MCF 10A (cell line): ENCODE measurements at regions not wholly inside any gene's neighbourhood (a gene's known extent, or its start where the extent isn't known, plus 50 kb on each side); places are given as distances from the start of the nearest gene placed in this dataset.
"Not testable (repeated sequence)": the region's sequence is repeated elsewhere in the genome, so short reads cannot be mapped to it uniquely, and the experiment has no call there.

Source experiments
- BruUV-seq: library from RNA; stranded (reverse); fragments of 400-500 nt; replicated peaks from 2 replicates; lab custom pipeline; 2021; lab: Mats Ljungman, UMichigan
- CTCF ChIA-PET: fragments of 300-600 bp; sonication (Branson Sonifier 250); formaldehyde crosslinking; extraction: SDS; loops from one replicate; lab custom pipeline; 2021; ENCODE audit warnings: antibody characterized with exemption, inconsistent platforms; lab: Yijun Ruan, JAX
- POLR2A ChIA-PET: fragments of 300-600, 350-650 bp; sonication (Branson Sonifier 250); formaldehyde crosslinking; extraction: SDS; loops from one replicate; lab custom pipeline; 2020; ENCODE audit warnings: antibody characterized with exemption, inconsistent platforms; lab: Yijun Ruan, JAX
- DNase-seq: peaks from one replicate; pipeline ENCODE4 v3.0.0-alpha.2; 2018; ENCODE audit not compliant: unreplicated experiment
- H3K27ac Mint-ChIP-seq: one replicate; pipeline ENCODE4 v1.8.0; 2022; ENCODE audit warnings: mild to moderate bottlenecking, low read depth, mixed read lengths; ENCODE audit not compliant: unreplicated experiment
- H3K27me3 Mint-ChIP-seq: one replicate; pipeline ENCODE4 v1.8.0; 2022; ENCODE audit warnings: mixed read lengths; ENCODE audit not compliant: insufficient read depth, unreplicated experiment
- H3K36me3 Mint-ChIP-seq: one replicate; pipeline ENCODE4 v1.8.0; 2022; ENCODE audit warnings: mild to moderate bottlenecking, moderate library complexity, mixed read lengths; ENCODE audit not compliant: insufficient read depth, unreplicated experiment
- H3K4me1 Mint-ChIP-seq: one replicate; pipeline ENCODE4 v1.8.0; 2022; ENCODE audit warnings: mixed read lengths; ENCODE audit not compliant: insufficient read depth, unreplicated experiment
- H3K4me3 Mint-ChIP-seq: one replicate; pipeline ENCODE4 v1.8.0; 2022; ENCODE audit warnings: mild to moderate bottlenecking, moderate library complexity, mixed read lengths; ENCODE audit not compliant: unreplicated experiment
- H3K9me3 Mint-ChIP-seq: one replicate; pipeline ENCODE4 v1.8.0; 2022; ENCODE audit warnings: mixed read lengths; ENCODE audit not compliant: unreplicated experiment
- intact Hi-C: fragments of 100-400 bp; cut with micrococcal nuclease; formaldehyde crosslinking; loops from 2 replicates; pipeline ENCODE4 v1.14.1; 2022

DNA sequence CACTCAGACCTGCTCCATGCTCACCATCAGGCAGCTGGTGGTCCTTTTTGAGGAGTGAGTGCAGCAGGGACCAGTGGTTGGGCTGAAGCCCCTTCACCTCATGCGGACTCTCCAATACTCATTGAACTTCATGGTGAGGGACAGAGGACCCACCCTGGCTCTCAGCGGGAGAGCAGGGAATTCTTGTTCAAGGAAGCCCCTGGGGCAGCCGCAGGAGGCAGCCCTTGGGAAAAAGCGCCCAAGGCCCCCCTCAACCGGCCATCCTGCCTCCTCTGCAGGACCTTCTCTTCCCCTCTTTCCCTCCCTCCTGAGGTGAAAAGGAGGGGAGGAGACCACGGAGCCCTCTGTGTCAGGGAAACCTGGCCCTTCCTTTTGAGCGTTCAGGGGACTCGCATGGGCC, 4510.9 kb upstream of the OR11H1 start:
- intact Hi-C loops, CTCF ChIA-PET, H3K9me3 Mint-ChIP-seq, H3K4me1 Mint-ChIP-seq, BruUV-seq, DNase-seq, H3K27ac Mint-ChIP-seq, POLR2A ChIA-PET, H3K4me3 Mint-ChIP-seq, H3K27me3 Mint-ChIP-seq, H3K36me3 Mint-ChIP-seq: not testable (repeated sequence)

DNA sequence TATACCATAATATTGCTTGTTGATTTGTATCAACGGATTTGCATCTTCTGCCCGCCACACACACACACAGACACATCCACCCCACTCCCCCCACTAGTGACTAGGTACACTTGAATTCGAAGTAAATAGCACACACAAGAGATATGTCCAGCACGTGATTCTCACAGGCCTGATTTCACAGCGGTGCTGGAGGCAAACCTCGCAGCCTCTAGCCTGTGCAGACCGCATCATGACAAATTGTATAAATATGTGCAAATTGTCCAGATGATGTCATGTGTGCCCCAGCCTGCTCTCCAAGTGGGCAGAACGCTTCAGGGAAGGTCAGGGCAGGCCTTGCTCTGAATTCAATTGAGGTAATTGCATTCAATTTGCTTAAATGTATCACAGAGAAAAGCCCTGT, 4507.5 kb upstream of the OR11H1 start:
- H3K36me3 Mint-ChIP-seq, intact Hi-C loops, DNase-seq, POLR2A ChIA-PET, BruUV-seq, CTCF ChIA-PET, H3K27me3 Mint-ChIP-seq, H3K4me3 Mint-ChIP-seq, H3K4me1 Mint-ChIP-seq, H3K27ac Mint-ChIP-seq: not testable (repeated sequence)
- peaks cover 25% of the 10 kb centered on the region for H3K9me3 Mint-ChIP-seq

DNA sequence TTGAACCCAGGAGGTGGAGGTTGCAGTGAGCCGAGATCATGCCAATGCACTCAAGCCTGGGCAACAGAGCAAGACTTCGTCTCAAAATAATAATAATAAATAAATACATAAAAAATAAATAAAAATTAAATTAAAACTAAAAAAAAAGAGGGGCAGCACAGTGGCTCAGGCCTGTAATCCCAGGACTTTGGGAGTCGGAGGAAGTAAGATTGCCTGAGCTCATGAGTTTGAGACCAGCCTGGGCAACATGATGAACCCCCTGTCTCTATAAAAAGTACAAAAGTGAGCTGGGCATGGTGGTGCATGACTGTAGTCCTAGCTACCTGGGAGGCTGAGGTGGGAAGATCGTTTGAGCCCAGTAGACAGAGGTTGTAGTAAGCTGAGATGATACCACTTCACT, 4501.5 kb upstream of the OR11H1 start:
- BruUV-seq, H3K36me3 Mint-ChIP-seq, H3K27ac Mint-ChIP-seq, H3K4me1 Mint-ChIP-seq, H3K4me3 Mint-ChIP-seq, H3K27me3 Mint-ChIP-seq, DNase-seq, POLR2A ChIA-PET, CTCF ChIA-PET, intact Hi-C loops: not testable (repeated sequence)
- peaks cover 52% of the 10 kb centered on the region for H3K9me3 Mint-ChIP-seq

DNA sequence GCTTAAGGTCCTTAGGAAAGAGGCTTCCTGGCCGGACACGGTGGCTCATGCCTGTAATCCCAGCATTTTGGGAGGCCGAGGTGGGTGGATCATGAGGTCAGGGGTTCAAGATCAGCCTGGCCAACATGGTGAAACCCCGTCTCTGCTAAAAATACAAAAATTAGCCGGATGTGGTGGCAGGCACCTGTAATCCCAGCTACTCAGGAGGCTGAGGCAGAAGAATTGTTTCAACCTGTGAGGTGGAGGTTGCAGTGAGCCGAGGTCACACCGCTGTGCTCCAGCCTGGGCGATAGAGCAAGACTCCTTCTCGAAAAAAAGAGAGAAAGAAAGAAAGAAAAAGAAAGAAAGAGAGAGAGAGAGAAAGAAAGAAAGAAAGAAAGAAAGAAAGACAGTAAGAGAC, 4500.9 kb upstream of the OR11H1 start:
- DNase-seq, intact Hi-C loops, H3K4me3 Mint-ChIP-seq, BruUV-seq, H3K27me3 Mint-ChIP-seq, H3K4me1 Mint-ChIP-seq, H3K27ac Mint-ChIP-seq, POLR2A ChIA-PET, H3K36me3 Mint-ChIP-seq, CTCF ChIA-PET: not testable (repeated sequence)
- H3K9me3 Mint-ChIP-seq = peaks cover 57% of the 10 kb centered on the region

- H3K36me3 Mint-ChIP-seq, DNase-seq, intact Hi-C loops, POLR2A ChIA-PET, BruUV-seq, H3K4me3 Mint-ChIP-seq, H3K27me3 Mint-ChIP-seq, CTCF ChIA-PET, H3K27ac Mint-ChIP-seq, H3K4me1 Mint-ChIP-seq: not testable (repeated sequence)
- peaks cover 56% of the 10 kb centered on the region for H3K9me3 Mint-ChIP-seq
Observed at GRCh38 chr22:11027532-11027931, 4500.5 kb upstream of the OR11H1 start.

GRCh38 chr22:11028180-11028579, 4499.8 kb upstream of the OR11H1 start:
- POLR2A ChIA-PET, H3K4me3 Mint-ChIP-seq, H3K4me1 Mint-ChIP-seq, H3K27me3 Mint-ChIP-seq, CTCF ChIA-PET, H3K36me3 Mint-ChIP-seq, DNase-seq, H3K27ac Mint-ChIP-seq, intact Hi-C loops, BruUV-seq: not testable (repeated sequence)
- peaks cover 50% of the 10 kb centered on the region for H3K9me3 Mint-ChIP-seq

DNA sequence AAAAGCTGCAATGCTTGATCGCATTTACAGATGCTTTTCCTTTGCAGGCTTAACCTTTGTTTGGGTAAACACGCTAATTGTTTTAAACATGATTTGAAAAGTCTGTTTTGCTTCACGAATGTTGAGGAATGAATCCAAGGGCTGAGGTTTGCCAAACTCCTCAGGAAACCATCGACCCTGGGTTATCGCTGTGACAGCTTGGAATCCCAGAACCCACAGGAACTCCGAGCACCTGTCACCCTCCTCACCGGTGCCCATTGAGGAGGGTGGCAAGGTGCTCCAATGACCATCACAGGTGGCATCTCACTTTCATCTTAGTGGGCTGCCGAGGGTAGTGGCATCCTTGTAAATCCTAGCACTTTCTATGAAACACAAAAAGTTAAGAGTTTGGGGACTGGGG, 4498.5 kb upstream of the OR11H1 start:
- H3K9me3 Mint-ChIP-seq = peaks cover 41% of the 10 kb centered on the region
- BruUV-seq, H3K27ac Mint-ChIP-seq, H3K36me3 Mint-ChIP-seq, intact Hi-C loops, POLR2A ChIA-PET, H3K4me1 Mint-ChIP-seq, DNase-seq, CTCF ChIA-PET, H3K27me3 Mint-ChIP-seq, H3K4me3 Mint-ChIP-seq: not testable (repeated sequence)

DNA sequence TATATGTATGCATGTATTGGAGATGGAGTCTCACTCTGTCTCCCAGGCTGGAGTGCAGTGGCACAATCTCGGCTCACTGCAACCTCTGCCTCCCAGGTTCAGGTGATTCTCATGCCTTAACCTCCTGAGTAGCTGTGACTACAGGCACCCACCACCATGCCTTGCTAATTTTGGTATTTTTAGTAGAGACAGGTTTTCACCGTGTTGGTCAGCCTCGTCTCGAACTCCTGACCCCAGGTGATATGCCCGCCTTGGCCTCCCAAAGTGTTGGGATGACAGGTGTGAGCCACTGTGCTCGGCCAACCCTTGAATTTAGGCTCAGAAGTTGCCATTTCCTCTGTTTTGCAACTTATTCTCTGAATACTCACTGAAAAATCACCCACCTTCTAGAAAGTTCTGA, 4498.0 kb upstream of the OR11H1 start:
- DNase-seq, POLR2A ChIA-PET, H3K4me1 Mint-ChIP-seq, BruUV-seq, CTCF ChIA-PET, H3K27ac Mint-ChIP-seq, H3K36me3 Mint-ChIP-seq, H3K4me3 Mint-ChIP-seq, H3K27me3 Mint-ChIP-seq, intact Hi-C loops: not testable (repeated sequence)
- H3K9me3 Mint-ChIP-seq = peaks cover 44% of the 10 kb centered on the region

GRCh38 chr22:11030571-11031410, 4497.2 kb upstream of the OR11H1 start:
- H3K4me3 Mint-ChIP-seq, H3K36me3 Mint-ChIP-seq, BruUV-seq, CTCF ChIA-PET, H3K27ac Mint-ChIP-seq, H3K4me1 Mint-ChIP-seq, intact Hi-C loops, POLR2A ChIA-PET, DNase-seq, H3K27me3 Mint-ChIP-seq: not testable (repeated sequence)
- peaks cover 51% of the 10 kb centered on the region for H3K9me3 Mint-ChIP-seq
